Fibroblast of lung (primary cell): ENCODE measurements at regions not wholly inside any gene's neighbourhood (a gene's known extent, or its start where the extent isn't known, plus 50 kb on each side); places are given as distances from the start of the nearest gene placed in this dataset.

Experiments
- DNase-seq, 2 donors: peaks; one replicate each; pipeline versions ENCODE4 v3.0.0 to v3.0.0-alpha.2; 2010; ENCODE audit warnings: low read depth in 2 of 2
- H2AFZ ChIP-seq: 2 replicates; pipeline ENCODE4 v1.5.1; 2012; ENCODE audit warnings: low read length, control low read depth, inconsistent platforms
- H3K27ac ChIP-seq: 2 replicates; pipeline ENCODE4 v1.5.1; 2011; ENCODE audit warnings: low read length, control low read depth; ENCODE audit not compliant: insufficient read depth
- H3K27me3 ChIP-seq: 2 replicates; pipeline ENCODE4 v1.5.1; 2011; ENCODE audit warnings: mild to moderate bottlenecking, low read length; ENCODE audit not compliant: control insufficient read depth, insufficient read depth
- H3K36me3 ChIP-seq: 2 replicates; pipeline ENCODE4 v1.5.1; 2011; ENCODE audit warnings: low read length; ENCODE audit not compliant: control insufficient read depth, insufficient read depth
- H3K4me1 ChIP-seq: 2 replicates; pipeline ENCODE4 v1.5.1; 2011; ENCODE audit warnings: low read length; ENCODE audit not compliant: control insufficient read depth, insufficient read depth; ENCODE audit errors: extremely low read depth
- H3K4me2 ChIP-seq: 2 replicates; pipeline ENCODE4 v1.5.1; 2011; ENCODE audit warnings: low read length, control low read depth; ENCODE audit not compliant: insufficient read depth; ENCODE audit errors: extremely low read depth
- H3K4me3 ChIP-seq, 4 experiments: fragments of 200-600 bp in 1 of 4; sonication (generic) in 1 of 4; replicated peaks in 1 of 4; 2 replicates each; pipeline ENCODE4 v1.5.1; 2011 to 2016; ENCODE audit warnings: low read length in 4 of 4, low read depth in 3 of 4, mild to moderate bottlenecking in 3 of 4, control low read depth in 2 of 4, inconsistent platforms in 1 of 4, mixed read lengths in 1 of 4; ENCODE audit not compliant: insufficient read depth in 1 of 4; ENCODE audit errors: control extremely low read depth in 1 of 4
- H3K79me2 ChIP-seq: 2 replicates; pipeline ENCODE4 v1.5.1; 2012; ENCODE audit warnings: mild to moderate bottlenecking, low read length, inconsistent platforms; ENCODE audit not compliant: control insufficient read depth, insufficient read depth
- H3K9ac ChIP-seq: 2 replicates; pipeline ENCODE4 v1.5.1; 2011; ENCODE audit warnings: mild to moderate bottlenecking, low read length, control low read depth; ENCODE audit not compliant: insufficient read depth
- H3K9me3 ChIP-seq: 2 replicates; pipeline ENCODE4 v1.5.1; 2012; ENCODE audit warnings: low read depth, low read length; ENCODE audit not compliant: control insufficient read depth, insufficient read depth
- H4K20me1 ChIP-seq: 2 replicates; pipeline ENCODE4 v1.5.1; 2011; ENCODE audit warnings: low read length; ENCODE audit not compliant: control insufficient read depth, insufficient read depth; ENCODE audit errors: extremely low read depth
- EZH2 ChIP-seq: IDR thresholded peaks from 2 replicates; pipeline ENCODE4 v1.5.1; 2012; ENCODE audit warnings: low read length, control low read depth, mild to moderate bottlenecking; ENCODE audit errors: missing control alignments
- TF ChIP-seq, protein P1 (sequence below), 2 donors: IDR thresholded peaks in 1 of 2; conservative IDR thresholded peaks in 1 of 2; 1 replicate in 1 of 2; 2 replicates in 1 of 2; pipeline ENCODE4 v1.5.1; 2011 to 2012; ENCODE audit warnings: low read length in 2 of 2, control low read depth in 1 of 2, inconsistent platforms in 1 of 2, low read depth in 1 of 2, mild to moderate bottlenecking in 1 of 2

DNA sequence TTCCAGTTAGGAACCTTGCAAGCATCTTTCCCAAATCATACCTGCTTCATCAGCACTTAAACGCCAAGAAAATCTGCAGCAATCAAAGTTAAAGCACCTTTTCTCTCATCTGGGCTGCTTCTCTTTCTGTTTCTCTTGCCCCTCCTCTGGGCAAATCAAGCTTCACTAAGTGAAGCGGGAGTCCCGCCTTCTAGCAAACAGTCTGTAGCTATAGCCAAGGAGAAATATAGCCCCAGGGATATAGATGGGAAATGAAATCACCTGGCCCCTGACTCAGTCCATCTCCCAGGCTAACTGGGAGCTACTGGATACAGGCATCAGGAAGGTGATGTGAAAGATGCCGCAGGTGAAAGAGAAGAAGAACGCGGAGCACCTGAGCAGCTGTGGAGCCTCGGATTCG lies 481.9 kb downstream of the C6orf118 start:
- TF ChIP-seq EZH2, result no peak
- TF ChIP-seq, protein P1, sequence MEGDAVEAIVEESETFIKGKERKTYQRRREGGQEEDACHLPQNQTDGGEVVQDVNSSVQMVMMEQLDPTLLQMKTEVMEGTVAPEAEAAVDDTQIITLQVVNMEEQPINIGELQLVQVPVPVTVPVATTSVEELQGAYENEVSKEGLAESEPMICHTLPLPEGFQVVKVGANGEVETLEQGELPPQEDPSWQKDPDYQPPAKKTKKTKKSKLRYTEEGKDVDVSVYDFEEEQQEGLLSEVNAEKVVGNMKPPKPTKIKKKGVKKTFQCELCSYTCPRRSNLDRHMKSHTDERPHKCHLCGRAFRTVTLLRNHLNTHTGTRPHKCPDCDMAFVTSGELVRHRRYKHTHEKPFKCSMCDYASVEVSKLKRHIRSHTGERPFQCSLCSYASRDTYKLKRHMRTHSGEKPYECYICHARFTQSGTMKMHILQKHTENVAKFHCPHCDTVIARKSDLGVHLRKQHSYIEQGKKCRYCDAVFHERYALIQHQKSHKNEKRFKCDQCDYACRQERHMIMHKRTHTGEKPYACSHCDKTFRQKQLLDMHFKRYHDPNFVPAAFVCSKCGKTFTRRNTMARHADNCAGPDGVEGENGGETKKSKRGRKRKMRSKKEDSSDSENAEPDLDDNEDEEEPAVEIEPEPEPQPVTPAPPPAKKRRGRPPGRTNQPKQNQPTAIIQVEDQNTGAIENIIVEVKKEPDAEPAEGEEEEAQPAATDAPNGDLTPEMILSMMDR (conservative IDR thresholded peaks at IDR 0.05 in 1 of 2, IDR thresholded peaks at IDR 0.05 in 1 of 2; ENCODE audit: low read depth in 1 of 2, low read length in 2 of 2), result no peak
- no peak overlapping the region for H3K4me3 ChIP-seq
- H4K20me1 ChIP-seq, result no peaks in the 10 kb centered on the region
- no peaks in the 10 kb centered on the region for H3K4me1 ChIP-seq
- DNase-seq, result peak in 1 of 2 donors; percentile 10
- no peak overlapping the region for H3K9ac ChIP-seq
- no peaks in the 10 kb centered on the region for H3K9me3 ChIP-seq
- H3K27ac ChIP-seq, result no peak overlapping the region
- H3K79me2 ChIP-seq, result no peaks in the 10 kb centered on the region
- H3K4me2 ChIP-seq, result no peak overlapping the region
- no peaks in the 10 kb centered on the region for H3K36me3 ChIP-seq
- no peaks in the 10 kb centered on the region for H3K27me3 ChIP-seq
- H2AFZ ChIP-seq, result no peak overlapping the region

DNA sequence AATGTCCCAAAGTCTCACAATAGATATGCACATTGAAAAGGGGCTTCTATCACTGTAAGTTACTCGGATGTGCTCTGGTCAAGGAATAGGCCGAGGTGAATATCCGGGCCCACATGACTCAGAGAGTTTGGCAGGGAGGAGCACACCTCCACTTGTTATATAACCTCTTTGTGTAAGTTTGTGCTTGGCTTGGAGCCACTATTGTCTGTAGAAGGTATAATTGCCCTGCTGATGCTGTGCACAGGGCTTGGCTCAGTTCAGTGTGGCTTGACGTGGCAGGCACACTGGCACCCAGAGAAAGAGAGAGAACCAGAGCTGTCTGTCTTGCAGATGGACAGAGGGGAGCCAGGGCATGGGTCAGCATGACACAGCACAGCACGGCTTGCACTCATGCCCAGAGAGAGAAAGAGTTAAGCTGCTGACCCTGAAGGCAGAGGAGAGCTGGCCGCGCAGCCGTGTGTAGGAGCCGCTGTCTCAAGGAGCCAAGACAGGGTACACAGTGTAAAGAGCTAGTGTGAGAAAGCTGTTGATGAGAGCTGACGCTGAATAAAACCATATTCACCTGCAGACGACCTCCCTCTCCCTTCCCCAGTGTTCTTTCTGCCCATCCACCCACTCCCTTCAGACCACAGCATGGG lies 482.5 kb downstream of the C6orf118 start:
- no peak overlapping the region for H2AFZ ChIP-seq
- no peaks in the 10 kb centered on the region for H3K27me3 ChIP-seq
- TF ChIP-seq, protein P1 (conservative IDR thresholded peaks at IDR 0.05 in 1 of 2, IDR thresholded peaks at IDR 0.05 in 1 of 2; ENCODE audit: low read depth in 1 of 2, low read length in 2 of 2), result no peak
- TF ChIP-seq EZH2, result no peak
- H3K79me2 ChIP-seq, result no peaks in the 10 kb centered on the region
- no peaks in the 10 kb centered on the region for H3K36me3 ChIP-seq
- H3K4me3 ChIP-seq, result no peak overlapping the region
- no peaks in the 10 kb centered on the region for H4K20me1 ChIP-seq
- DNase-seq, result peak in 1 of 2 donors; percentile 50
- no peak overlapping the region for H3K27ac ChIP-seq
- no peaks in the 10 kb centered on the region for H3K4me1 ChIP-seq
- H3K9ac ChIP-seq, result no peak overlapping the region
- no peaks in the 10 kb centered on the region for H3K9me3 ChIP-seq
- H3K4me2 ChIP-seq, result no peak overlapping the region

DNA sequence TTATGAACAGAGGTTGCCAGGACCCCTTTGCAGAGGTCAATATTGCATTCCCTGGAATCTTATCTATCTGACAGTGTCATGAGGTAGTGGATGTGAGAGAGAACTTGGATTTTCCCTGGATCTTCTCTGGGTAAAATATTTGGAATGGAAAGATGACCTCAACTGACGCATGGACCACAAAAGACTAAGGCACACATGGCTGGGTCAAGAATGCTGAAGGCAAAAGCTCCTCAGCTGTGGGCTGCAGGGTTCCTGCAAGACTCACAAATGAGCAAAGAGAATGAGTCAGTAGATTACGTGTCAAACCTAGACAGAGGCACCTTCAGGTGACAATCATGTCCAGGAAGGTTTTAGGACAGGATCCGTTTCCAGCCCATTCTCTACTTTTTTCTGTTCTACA lies 484.0 kb downstream of the C6orf118 start:
- H3K27ac ChIP-seq, result no peak overlapping the region
- DNase-seq, result peak in 1 of 2 donors; percentile 70

More for the DNA sequence above, 484.0 kb downstream of the C6orf118 start:
- TF ChIP-seq, protein P1 (conservative IDR thresholded peaks at IDR 0.05 in 1 of 2, IDR thresholded peaks at IDR 0.05 in 1 of 2; ENCODE audit: low read depth in 1 of 2, low read length in 2 of 2), result no peak
- no peak for TF ChIP-seq EZH2
- Histone ChIP-seq H3K79me2 (no peaks in the 10 kb centered on the region), H2AFZ (no peak overlapping the region), H3K9ac (no peak overlapping the region), H3K4me1 (no peaks in the 10 kb centered on the region), H3K4me3 (no peak overlapping the region), H3K27me3 (no peaks in the 10 kb centered on the region), H4K20me1 (no peaks in the 10 kb centered on the region), H3K4me2 (no peak overlapping the region), H3K9me3 (no peaks in the 10 kb centered on the region), H3K36me3 (no peaks in the 10 kb centered on the region)
